Cardiac muscle cell (in vitro differentiated cells and primary cell): ENCODE measurements at regions not wholly inside any gene's neighbourhood (a gene's known extent, or its start where the extent isn't known, plus 50 kb on each side); places are given as distances from the start of the nearest gene placed in this dataset.

Source experiments
- DNase-seq, 2 donors: peaks; one replicate each; pipeline versions ENCODE4 v3.0.0 to v3.0.0-alpha.2; 2010 to 2017; ENCODE audit warnings: low read depth in 1 of 2, low spot score in 1 of 2
- H3K27ac ChIP-seq: fragments of 200-600 bp; sonication (generic); 2 replicates; pipeline ENCODE4 v1.5.1; 2016
- H3K27me3 ChIP-seq: fragments of 200-600 bp; sonication (generic); 2 replicates; pipeline ENCODE4 v1.6.0; 2016; ENCODE audit warnings: control low read depth
- H3K36me3 ChIP-seq: fragments of 200-600 bp; sonication (generic); 2 replicates; pipeline ENCODE4 v1.5.1; 2016; ENCODE audit warnings: control low read depth
- H3K4me1 ChIP-seq: fragments of 200-600 bp; sonication (generic); 2 replicates; pipeline ENCODE4 v1.8.1; 2017; ENCODE audit warnings: low read depth, mild to moderate bottlenecking, mixed run types
- H3K4me3 ChIP-seq: fragments of 200-600 bp; sonication (generic); 2 replicates; pipeline ENCODE4 v1.5.1; 2016; ENCODE audit warnings: mild to moderate bottlenecking
- H3K9me3 ChIP-seq: fragments of 200-600 bp; sonication (generic); 2 replicates; pipeline ENCODE4 v1.5.1; 2017; ENCODE audit warnings: low read depth, mild to moderate bottlenecking, control low read depth
- TF ChIP-seq, protein P1 (sequence below): IDR thresholded peaks from 2 replicates; pipeline ENCODE4 v1.5.1; 2012; ENCODE audit warnings: low read depth, mild to moderate bottlenecking, low read length

DNA sequence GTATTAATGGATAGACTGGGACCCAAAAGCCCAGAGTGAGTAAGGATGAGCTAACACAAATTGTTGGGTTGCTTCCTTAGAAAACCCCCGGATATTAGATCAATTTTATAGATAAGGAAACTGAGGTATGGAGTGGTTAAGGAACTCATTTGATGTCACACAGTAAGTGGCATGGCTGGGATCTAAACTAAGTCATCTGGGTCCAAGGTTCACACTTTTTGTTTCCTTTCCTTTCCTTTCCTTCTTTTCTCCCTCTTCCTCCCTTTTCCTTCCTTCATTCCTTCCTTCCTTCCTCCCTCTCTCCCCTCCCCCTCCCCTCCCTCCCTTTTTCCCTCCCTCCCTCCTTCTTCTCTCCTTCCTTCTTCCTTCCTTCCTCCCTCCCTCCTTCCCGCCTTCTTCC lies 469.5 kb downstream of the TYW1 start:
- H3K27me3 ChIP-seq, result no peaks in the 10 kb centered on the region
- TF ChIP-seq, protein P1, sequence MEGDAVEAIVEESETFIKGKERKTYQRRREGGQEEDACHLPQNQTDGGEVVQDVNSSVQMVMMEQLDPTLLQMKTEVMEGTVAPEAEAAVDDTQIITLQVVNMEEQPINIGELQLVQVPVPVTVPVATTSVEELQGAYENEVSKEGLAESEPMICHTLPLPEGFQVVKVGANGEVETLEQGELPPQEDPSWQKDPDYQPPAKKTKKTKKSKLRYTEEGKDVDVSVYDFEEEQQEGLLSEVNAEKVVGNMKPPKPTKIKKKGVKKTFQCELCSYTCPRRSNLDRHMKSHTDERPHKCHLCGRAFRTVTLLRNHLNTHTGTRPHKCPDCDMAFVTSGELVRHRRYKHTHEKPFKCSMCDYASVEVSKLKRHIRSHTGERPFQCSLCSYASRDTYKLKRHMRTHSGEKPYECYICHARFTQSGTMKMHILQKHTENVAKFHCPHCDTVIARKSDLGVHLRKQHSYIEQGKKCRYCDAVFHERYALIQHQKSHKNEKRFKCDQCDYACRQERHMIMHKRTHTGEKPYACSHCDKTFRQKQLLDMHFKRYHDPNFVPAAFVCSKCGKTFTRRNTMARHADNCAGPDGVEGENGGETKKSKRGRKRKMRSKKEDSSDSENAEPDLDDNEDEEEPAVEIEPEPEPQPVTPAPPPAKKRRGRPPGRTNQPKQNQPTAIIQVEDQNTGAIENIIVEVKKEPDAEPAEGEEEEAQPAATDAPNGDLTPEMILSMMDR, result no peak

DNA sequence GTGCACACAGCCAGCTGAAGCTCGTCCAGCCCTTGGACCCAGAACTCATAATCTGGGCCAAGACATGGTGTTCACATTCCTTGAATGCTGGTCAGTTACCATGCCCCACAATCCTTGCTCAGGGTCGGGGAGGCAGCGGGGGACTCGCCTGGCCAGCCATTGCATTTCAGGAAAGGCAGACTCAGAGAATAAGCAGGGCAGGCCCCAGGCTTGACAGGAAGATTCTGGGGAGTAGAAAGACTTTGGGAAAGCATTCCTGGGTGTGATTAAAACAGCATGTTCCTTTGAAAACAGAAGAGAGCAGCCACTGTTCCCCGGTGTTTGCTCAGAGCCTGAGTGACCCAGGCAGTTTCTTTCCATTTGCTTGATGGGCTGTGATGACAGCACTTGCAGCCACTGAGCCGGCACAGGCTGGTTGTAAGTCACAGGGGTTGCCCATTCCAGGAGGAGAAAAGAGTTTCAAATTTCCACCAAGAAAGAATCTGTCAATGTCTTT lies 473.7 kb downstream of the TYW1 start:
- Histone ChIP-seq H3K4me3 (no peak overlapping the region), H3K9me3 (no peaks in the 10 kb centered on the region), H3K4me1 (peaks cover 10% of the 10 kb centered on the region), H3K27ac (peak overlapping the region; percentile 90), H3K36me3 (no peaks in the 10 kb centered on the region), H3K27me3 (no peaks in the 10 kb centered on the region)
- peak; percentile 12 to 88 for DNase-seq
- TF ChIP-seq, protein P1, result no peak

More for the DNA sequence above, 469.5 kb downstream of the TYW1 start:
- Histone ChIP-seq H3K36me3 (no peaks in the 10 kb centered on the region), H3K4me3 (no peak overlapping the region), H3K27ac (no peak overlapping the region), H3K4me1 (peaks cover 16% of the 10 kb centered on the region), H3K9me3 (no peaks in the 10 kb centered on the region)
- DNase-seq, result no peak

DNA sequence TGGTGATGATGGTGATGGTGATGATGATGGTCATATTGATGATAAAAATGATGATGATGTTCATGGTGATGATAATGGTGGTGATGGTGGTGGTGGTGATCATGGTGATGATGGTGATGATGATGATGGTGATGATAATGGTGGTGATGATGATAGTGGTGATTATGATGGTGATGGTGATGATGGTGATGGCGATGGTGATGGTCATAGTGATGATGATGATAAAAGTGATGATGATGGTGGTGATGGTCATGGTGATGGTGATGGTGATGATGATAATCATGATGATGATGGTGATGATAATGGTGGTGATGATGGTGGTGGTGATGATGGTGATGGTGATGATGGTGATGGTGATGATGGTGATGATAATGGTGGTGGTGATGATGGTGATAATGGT lies 478.7 kb downstream of the TYW1 start:
- no peaks in the 10 kb centered on the region for H3K27me3 ChIP-seq
- no peak for DNase-seq
- peaks cover under 1% of the 10 kb centered on the region for H3K4me1 ChIP-seq
- H3K9me3 ChIP-seq, result no peaks in the 10 kb centered on the region
- H3K36me3 ChIP-seq, result no peaks in the 10 kb centered on the region
- H3K27ac ChIP-seq, result no peak overlapping the region
- TF ChIP-seq, protein P1, result no peak
- no peak overlapping the region for H3K4me3 ChIP-seq

DNA sequence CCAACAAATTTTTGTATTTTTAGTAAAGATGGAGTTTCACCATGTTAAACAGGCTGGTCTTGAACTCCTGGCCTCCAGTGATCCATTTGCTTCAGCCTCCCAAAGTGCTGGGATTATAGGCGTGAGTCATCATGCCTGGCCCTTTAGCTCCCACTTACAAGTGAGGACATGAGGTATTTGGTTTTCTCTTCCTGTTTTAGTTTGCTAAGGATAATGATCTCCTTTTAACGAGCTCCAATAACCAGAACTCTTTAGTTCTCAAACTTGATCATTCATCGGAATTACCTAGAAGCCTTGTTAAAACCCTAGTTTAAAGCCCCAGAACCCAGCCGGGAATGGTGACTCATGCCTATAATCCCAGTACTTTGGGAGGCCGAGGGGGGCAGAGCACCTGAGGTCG lies 481.4 kb downstream of the TYW1 start:
- H3K36me3 ChIP-seq, result no peaks in the 10 kb centered on the region
- DNase-seq, result no peak
- H3K4me3 ChIP-seq, result no peak overlapping the region
- no peak overlapping the region for H3K27ac ChIP-seq
- no peaks in the 10 kb centered on the region for H3K4me1 ChIP-seq
- no peaks in the 10 kb centered on the region for H3K27me3 ChIP-seq
- no peaks in the 10 kb centered on the region for H3K9me3 ChIP-seq
- TF ChIP-seq, protein P1, result no peak

GRCh38 chr7:67484244-67484751 lies 487.7 kb downstream of the TYW1 start:
- H3K27ac ChIP-seq, result no peak overlapping the region
- no peaks in the 10 kb centered on the region for H3K36me3 ChIP-seq
- TF ChIP-seq, protein P1, result peak; percentile 70
- no peaks in the 10 kb centered on the region for H3K4me1 ChIP-seq
- no peaks in the 10 kb centered on the region for H3K9me3 ChIP-seq
- peak; percentile 76 to 81 for DNase-seq
- peak overlapping the region; percentile 5 for H3K4me3 ChIP-seq
- H3K27me3 ChIP-seq, result no peaks in the 10 kb centered on the region

- no peak for DNase-seq
Measured at GRCh38 chr7:67486401-67486800, 489.8 kb downstream of the TYW1 start.

More at GRCh38 chr7:67486401-67486800, 489.8 kb downstream of the TYW1 start:
- TF ChIP-seq, protein P1, result no peak
- no peak overlapping the region for H3K4me3 ChIP-seq
- H3K4me1 ChIP-seq, result no peaks in the 10 kb centered on the region
- H3K27me3 ChIP-seq, result no peaks in the 10 kb centered on the region
- no peak overlapping the region for H3K27ac ChIP-seq
- no peaks in the 10 kb centered on the region for H3K9me3 ChIP-seq
- H3K36me3 ChIP-seq, result no peaks in the 10 kb centered on the region
